IPS DF 6.9 (cell line): ENCODE measurements at regions not wholly inside any gene's neighbourhood (a gene's known extent, or its start where the extent isn't known, plus 50 kb on each side); places are given as distances from the start of the nearest gene placed in this dataset.

Experiments used
- DNase-seq: peaks from one replicate; pipeline ENCODE4 v3.0.0-alpha.2; 2013; ENCODE audit warnings: low read depth, low spot score
- H3K27ac ChIP-seq: one replicate; pipeline ENCODE4 v1.5.1; 2013; ENCODE audit warnings: low read length, control low read depth
- H3K27me3 ChIP-seq: 2 replicates; pipeline ENCODE4 v1.6.1; 2013; ENCODE audit warnings: mild to moderate bottlenecking, low read length; ENCODE audit not compliant: control insufficient read depth, insufficient read depth
- H3K36me3 ChIP-seq: 2 replicates; pipeline ENCODE4 v1.6.1; 2013; ENCODE audit warnings: low read length; ENCODE audit not compliant: control insufficient read depth, insufficient read depth
- H3K4me1 ChIP-seq: 2 replicates; pipeline ENCODE4 v1.6.1; 2013; ENCODE audit warnings: low read length; ENCODE audit not compliant: control insufficient read depth, insufficient read depth
- H3K4me3 ChIP-seq: 2 replicates; pipeline ENCODE4 v1.5.1; 2013; ENCODE audit warnings: mild to moderate bottlenecking, low read length
- H3K9me3 ChIP-seq: 2 replicates; pipeline ENCODE4 v1.6.1; 2013; ENCODE audit warnings: low read length, inconsistent platforms; ENCODE audit not compliant: control insufficient read depth, insufficient read depth
- WGBS: extraction: QIAGEN DNeasy Blood & Tissue Kit; methylation state at CpG from one replicate; pipeline ENCODE4 v1.1.7; 2013; ENCODE audit warnings: mixed read lengths, missing lambda C conversion rate; ENCODE audit not compliant: insufficient read length, insufficient coverage; 5-methylcytosine and 5-hydroxymethylcytosine counted together

DNA sequence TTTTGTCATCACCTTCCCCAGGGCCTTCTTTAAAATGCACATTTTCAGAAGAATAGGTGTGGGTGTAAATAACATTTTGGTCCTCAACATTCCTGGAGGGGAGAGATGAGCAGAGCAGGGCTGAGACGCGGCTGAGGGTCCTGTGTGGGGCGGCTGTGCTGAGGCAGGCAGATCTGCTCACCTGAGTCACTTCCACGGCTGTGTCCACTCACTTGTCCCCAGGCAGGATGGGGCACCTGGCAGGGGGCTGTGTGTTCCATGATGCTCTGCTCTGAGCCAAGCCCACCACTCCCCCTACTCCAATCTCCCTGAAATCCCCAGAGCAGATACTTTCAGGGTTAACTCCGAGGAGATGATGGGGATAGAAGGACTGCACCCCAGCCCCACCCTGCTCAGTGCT lies 93.8 kb downstream of the GLRX3 start:
- no peak overlapping the region for H3K27ac ChIP-seq
- WGBS: no CpG with 5 or more reads among the region's 5 CpGs
- H3K9me3 ChIP-seq: peaks cover 40% of the 10 kb centered on the region
- no peak overlapping the region for H3K4me3 ChIP-seq
- no peaks in the 10 kb centered on the region for H3K27me3 ChIP-seq
- no peak for DNase-seq
- H3K36me3 ChIP-seq: no peaks in the 10 kb centered on the region
- no peaks in the 10 kb centered on the region for H3K4me1 ChIP-seq

- DNase-seq: no peak
- Histone ChIP-seq H3K36me3 (no peaks in the 10 kb centered on the region), H3K27ac (no peak overlapping the region), H3K4me3 (no peak overlapping the region), H3K9me3 (peaks cover 39% of the 10 kb centered on the region), H3K27me3 (no peaks in the 10 kb centered on the region), H3K4me1 (no peaks in the 10 kb centered on the region)
- no CpG with 5 or more reads among the region's 6 CpGs for WGBS
Observed at GRCh38 chr10:130230611-130231010, 94.4 kb downstream of the GLRX3 start.

DNA sequence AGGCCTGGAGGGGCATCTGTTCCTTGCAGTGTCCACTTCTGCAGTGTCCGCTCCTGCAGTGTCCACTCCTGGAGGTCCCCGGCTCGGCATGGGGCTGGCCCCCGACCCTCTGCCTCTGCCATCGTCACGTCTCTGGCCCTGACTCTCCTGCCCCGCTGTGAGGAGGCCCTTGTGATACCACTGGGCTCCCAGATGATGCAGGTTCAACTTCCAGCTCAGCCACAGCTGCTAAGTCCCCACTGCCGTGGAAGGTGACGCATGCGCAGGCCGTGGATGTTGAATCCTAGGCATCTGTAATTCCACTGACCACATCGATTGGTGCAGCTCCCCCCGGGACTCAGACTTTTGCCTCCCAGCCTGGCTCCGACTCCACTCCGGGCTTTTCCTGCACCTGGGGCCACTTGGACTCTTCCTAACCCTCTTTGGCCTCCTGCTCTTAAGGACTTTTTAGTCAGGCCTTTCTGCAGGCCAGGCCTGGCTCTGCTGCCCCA lies 95.1 kb downstream of the GLRX3 start:
- no peak for DNase-seq
- peaks cover 36% of the 10 kb centered on the region for H3K9me3 ChIP-seq
- H3K4me3 ChIP-seq: no peak overlapping the region
- no peaks in the 10 kb centered on the region for H3K4me1 ChIP-seq
- no CpG with 5 or more reads among the region's 15 CpGs for WGBS
- no peaks in the 10 kb centered on the region for H3K36me3 ChIP-seq
- no peak overlapping the region for H3K27ac ChIP-seq
- H3K27me3 ChIP-seq: no peaks in the 10 kb centered on the region

DNA sequence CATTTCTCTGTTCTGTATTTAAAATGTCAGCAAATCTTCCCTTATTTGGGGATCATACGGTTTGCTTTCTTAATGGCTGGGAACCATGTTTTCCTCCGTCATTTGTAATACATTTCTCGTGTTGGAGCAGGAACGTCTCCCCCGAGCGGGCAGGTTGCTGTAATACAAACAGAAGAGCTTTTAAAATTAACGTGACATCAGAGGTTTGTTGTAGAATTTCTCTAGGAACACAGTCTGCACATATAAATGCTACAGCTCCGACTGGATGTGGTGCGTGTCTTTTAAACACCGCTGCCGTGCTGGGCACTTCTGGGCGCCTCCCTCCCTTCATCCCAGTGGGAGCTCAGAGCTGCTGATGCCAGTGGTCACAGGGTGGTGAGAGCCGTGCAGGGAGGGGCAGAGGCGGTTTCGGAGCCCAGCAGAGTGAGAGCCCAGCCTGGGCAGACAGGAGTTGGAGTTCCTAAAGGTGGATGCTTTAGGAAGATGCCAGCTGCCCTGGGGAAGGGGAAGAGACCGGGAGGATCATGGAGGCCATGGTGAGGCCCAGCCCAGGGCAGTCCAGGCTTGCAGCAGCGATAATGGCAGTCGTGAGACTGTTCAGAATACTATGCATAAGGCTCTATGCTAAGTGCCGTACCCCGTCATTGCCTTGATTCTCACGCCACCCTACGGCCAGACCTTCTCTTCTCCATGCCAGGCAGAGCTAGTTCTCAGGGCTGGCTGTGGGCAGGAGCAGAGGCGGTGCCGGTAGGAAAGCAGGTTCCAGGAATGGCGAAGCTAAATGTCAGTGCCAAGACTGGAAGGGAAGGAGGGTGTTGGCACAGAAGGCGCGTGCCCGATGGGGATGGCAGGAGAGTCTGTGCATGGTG lies 96.2 kb downstream of the GLRX3 start:
- Histone ChIP-seq H3K4me1 (no peaks in the 10 kb centered on the region), H3K27ac (no peak overlapping the region), H3K27me3 (no peaks in the 10 kb centered on the region), H3K4me3 (no peak overlapping the region), H3K36me3 (no peaks in the 10 kb centered on the region), H3K9me3 (peaks cover 30% of the 10 kb centered on the region)
- no peak for DNase-seq
- no CpG with 5 or more reads among the region's 28 CpGs for WGBS

GRCh38 chr10:130233035-130233360 lies 96.8 kb downstream of the GLRX3 start:
- no peak overlapping the region for H3K27ac ChIP-seq
- peaks cover 28% of the 10 kb centered on the region for H3K9me3 ChIP-seq
- WGBS: no CpG with 5 or more reads among the region's 14 CpGs
- no peaks in the 10 kb centered on the region for H3K27me3 ChIP-seq
- H3K4me1 ChIP-seq: no peaks in the 10 kb centered on the region
- DNase-seq: no peak
- H3K4me3 ChIP-seq: no peak overlapping the region
- no peaks in the 10 kb centered on the region for H3K36me3 ChIP-seq

- Histone ChIP-seq H3K27me3 (no peaks in the 10 kb centered on the region), H3K4me3 (no peak overlapping the region), H3K4me1 (no peaks in the 10 kb centered on the region), H3K9me3 (peaks cover 28% of the 10 kb centered on the region), H3K36me3 (no peaks in the 10 kb centered on the region), H3K27ac (no peak overlapping the region)
- no CpG with 5 or more reads among the region's 8 CpGs for WGBS
- DNase-seq: no peak
Observed at GRCh38 chr10:130233426-130233825, 97.2 kb downstream of the GLRX3 start.

DNA sequence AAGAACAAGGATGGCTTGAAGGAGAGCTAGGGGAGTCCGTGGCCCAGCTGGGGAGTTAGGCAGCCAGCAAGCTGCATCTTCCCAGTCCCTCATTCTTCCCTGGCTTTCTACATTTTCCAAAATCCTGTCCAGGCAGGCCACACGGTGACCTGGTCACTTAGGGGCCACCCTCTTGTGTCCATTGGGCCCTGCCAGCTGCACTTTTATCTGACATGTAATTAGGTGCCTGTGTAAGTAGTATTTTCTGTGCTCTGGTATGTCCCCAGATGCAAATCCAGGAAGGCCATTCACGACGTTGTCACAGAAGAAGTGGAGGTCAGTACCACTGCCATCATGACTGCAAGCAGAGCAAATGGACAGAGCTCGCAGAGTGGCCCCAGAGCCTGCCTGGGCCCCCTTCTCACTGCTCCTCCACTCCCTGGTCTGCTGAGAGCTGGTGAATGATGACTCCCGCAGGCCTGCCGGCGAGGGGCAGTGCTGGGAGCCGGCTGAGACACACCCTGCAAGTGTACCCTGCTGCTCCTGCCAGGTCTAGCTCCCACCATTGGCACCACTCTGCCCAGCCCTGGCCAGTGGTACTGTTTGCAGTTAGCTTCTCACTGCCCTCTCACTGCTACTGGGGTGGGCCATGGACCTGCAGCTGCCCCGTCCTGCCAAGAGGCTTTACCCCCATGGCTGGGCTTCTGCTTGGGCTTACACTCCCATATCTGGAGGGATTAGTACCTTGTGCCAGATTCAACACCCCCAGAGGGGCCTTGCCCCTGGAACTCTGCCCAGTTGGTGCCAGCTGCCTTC lies 98.2 kb downstream of the GLRX3 start:
- Histone ChIP-seq H3K4me3 (no peak overlapping the region), H3K36me3 (no peaks in the 10 kb centered on the region), H3K27ac (no peak overlapping the region), H3K4me1 (no peaks in the 10 kb centered on the region), H3K9me3 (peaks cover 26% of the 10 kb centered on the region), H3K27me3 (no peaks in the 10 kb centered on the region)
- DNase-seq: no peak
- no CpG with 5 or more reads among the region's 10 CpGs for WGBS

DNA sequence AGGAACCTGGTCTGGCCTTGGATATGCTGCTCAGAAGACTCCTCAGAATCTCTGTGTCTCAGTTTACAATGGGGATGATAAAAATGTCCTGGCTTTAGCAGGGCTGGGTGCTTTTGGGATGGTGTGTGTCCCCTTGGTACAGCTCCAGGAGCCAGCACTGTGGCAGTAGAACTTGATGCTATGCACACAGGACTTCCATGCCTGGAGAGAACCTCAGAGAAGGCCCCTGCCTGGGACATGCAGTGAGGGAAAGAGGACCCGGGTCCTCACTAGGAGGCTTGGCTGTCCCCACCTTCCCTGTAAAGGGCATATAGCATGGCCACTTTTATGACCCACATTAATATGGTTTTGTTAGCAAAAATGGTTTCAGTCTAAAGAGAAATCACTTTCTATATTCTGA lies 100.5 kb downstream of the GLRX3 start:
- H3K36me3 ChIP-seq: no peaks in the 10 kb centered on the region
- H3K9me3 ChIP-seq: peaks cover 17% of the 10 kb centered on the region
- H3K4me1 ChIP-seq: no peaks in the 10 kb centered on the region
- WGBS: no CpG with 5 or more reads among the region's 1 CpG
- H3K27me3 ChIP-seq: no peaks in the 10 kb centered on the region
- DNase-seq: no peak
- no peak overlapping the region for H3K4me3 ChIP-seq
- H3K27ac ChIP-seq: no peak overlapping the region

DNA sequence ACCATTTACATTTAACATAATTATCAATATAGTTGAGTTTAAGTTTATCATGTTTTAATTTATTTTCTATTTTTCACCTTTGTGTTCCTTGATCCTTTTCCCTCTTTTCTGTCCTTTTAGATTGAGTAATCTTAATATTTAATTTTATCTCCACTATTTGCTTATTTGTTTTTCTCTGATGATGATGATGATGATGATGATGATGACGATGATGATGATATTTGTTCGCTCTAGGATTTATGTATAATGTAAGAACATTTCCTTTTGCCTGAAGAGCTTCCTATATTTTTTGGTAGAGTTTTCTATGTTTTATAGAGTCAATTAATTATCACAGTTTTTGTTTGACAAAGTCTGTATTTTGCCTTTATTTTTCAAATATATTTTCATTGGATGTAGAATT lies 104.2 kb downstream of the GLRX3 start:
- H3K27me3 ChIP-seq: no peaks in the 10 kb centered on the region
- peaks cover 13% of the 10 kb centered on the region for H3K9me3 ChIP-seq
- DNase-seq: no peak
- no peaks in the 10 kb centered on the region; the same call in 1 of the 2 replicates for H3K36me3 ChIP-seq
- no CpG with 5 or more reads among the region's 2 CpGs for WGBS
- no peak overlapping the region for H3K4me3 ChIP-seq
- H3K27ac ChIP-seq: no peak overlapping the region
- H3K4me1 ChIP-seq: no peaks in the 10 kb centered on the region

DNA sequence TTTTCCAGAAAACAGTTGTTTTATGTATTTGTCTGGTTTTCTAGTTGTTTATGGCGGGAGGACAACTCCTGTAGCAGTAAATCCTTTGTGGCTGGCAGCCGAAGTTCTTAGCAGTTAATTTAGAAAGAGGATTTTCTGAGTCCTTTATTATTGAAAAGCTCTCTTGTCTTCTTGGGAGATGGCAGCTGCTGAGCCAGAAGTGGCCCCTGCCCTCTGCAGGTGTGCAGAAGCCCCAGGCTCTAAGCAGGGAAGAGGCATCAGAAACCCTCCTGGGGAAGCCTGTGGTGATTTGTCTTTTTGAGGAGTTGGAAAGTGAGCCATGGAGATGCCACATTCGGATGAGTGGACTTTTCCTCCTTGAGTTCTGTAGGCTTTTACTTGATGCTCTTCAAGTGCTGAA lies 106.3 kb downstream of the GLRX3 start:
- H3K4me3 ChIP-seq: no peak overlapping the region
- WGBS: no CpG with 5 or more reads among the region's 3 CpGs
- DNase-seq: no peak

More for the DNA sequence above, 106.3 kb downstream of the GLRX3 start:
- Histone ChIP-seq H3K4me1 (no peaks in the 10 kb centered on the region), H3K27me3 (no peaks in the 10 kb centered on the region), H3K9me3 (peaks cover 18% of the 10 kb centered on the region), H3K27ac (no peak overlapping the region), H3K36me3 (no peaks in the 10 kb centered on the region; the same call in 1 of the 2 replicates)
